ENCODE measurements at regions not wholly inside any gene's neighbourhood (a gene's known extent, or its start where the extent isn't known, plus 50 kb on each side); places are given as distances from the start of the nearest gene placed in this dataset.

DNA sequence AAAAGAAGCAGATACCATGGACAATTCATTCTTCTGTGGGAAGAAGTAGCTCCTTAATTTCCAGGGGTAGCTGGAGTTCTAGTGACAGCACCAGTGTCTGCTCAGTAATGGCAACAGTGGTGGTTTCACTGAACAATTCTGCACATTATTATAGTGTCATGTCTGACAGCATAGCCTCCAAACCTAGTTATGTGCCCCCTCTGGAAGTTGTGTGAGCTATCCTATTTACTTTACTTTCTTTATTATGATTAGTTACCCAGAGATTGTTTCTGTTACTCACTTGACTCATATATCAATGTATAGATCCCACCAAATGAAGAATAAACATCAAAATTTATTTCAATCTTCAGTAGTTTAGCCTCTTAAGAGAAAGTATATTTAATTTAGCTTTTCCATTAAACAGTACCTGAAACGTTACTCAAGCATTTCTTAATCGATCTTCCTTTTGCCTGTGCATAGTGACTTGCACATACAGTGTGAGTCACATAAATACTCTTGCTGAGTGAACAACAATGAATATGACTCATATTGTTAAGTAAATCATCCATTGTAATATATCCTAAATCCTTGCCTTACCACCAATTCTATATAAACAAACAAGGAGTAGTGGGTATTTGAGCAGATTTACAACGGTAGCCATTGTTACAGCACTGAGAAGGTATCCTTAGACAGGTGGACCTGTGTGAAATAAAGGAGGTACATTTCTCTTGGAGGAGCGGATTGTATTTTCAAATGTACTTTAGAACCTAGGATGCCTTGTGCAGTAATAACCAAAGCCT is 534.7 kb downstream of the ANKRD50 start:
- TF ChIP-seq POLR2A (IDR thresholded peaks at IDR 0.05): no peak
- TF ChIP-seq, protein P1, sequence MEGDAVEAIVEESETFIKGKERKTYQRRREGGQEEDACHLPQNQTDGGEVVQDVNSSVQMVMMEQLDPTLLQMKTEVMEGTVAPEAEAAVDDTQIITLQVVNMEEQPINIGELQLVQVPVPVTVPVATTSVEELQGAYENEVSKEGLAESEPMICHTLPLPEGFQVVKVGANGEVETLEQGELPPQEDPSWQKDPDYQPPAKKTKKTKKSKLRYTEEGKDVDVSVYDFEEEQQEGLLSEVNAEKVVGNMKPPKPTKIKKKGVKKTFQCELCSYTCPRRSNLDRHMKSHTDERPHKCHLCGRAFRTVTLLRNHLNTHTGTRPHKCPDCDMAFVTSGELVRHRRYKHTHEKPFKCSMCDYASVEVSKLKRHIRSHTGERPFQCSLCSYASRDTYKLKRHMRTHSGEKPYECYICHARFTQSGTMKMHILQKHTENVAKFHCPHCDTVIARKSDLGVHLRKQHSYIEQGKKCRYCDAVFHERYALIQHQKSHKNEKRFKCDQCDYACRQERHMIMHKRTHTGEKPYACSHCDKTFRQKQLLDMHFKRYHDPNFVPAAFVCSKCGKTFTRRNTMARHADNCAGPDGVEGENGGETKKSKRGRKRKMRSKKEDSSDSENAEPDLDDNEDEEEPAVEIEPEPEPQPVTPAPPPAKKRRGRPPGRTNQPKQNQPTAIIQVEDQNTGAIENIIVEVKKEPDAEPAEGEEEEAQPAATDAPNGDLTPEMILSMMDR (IDR thresholded peaks at IDR 0.05): no peak
